H1 (cell line): ENCODE measurements at regions not wholly inside any gene's neighbourhood (a gene's known extent, or its start where the extent isn't known, plus 50 kb on each side); places are given as distances from the start of the nearest gene placed in this dataset.

Experiments
- CTCF ChIA-PET: fragments of 300-600 bp; sonication (Branson Sonifier 250); formaldehyde crosslinking; loops from one replicate; lab custom pipeline; 2021; ENCODE audit not compliant: partially characterized antibody; lab: Charles Lee
- POLR2A ChIA-PET: fragments of 300-600 bp; sonication (Branson Sonifier 250); formaldehyde crosslinking; loops from one replicate; lab custom pipeline; 2021; ENCODE audit warnings: inconsistent platforms; ENCODE audit not compliant: partially characterized antibody; lab: Charles Lee
- DNase-seq, 2 experiments: peaks; one replicate each; pipeline versions ENCODE4 v3.0.0 to v3.0.0-alpha.2; 2010 to 2022; ENCODE audit warnings: low spot score in 2 of 2, low read depth in 1 of 2, mixed read lengths in 1 of 2
- FAIRE-seq: peaks from 2 replicates; lab custom pipeline; 2011; peaks lifted over from hg19 to GRCh38; lab: Jason Lieb, UNC
- H2AFZ ChIP-seq: 2 replicates; pipeline ENCODE4 v1.8.1; 2012; ENCODE audit warnings: low read length, inconsistent platforms
- H2AK5ac ChIP-seq: 2 replicates; pipeline ENCODE4 v1.6.1; 2013; ENCODE audit warnings: low read depth, low read length
- H2BK120ac ChIP-seq: replicated peaks from 2 replicates; pipeline ENCODE3; 2013; ENCODE audit warnings: low read depth, low read length, inconsistent platforms
- H2BK12ac ChIP-seq: 2 replicates; pipeline ENCODE4 v1.6.1; 2013; ENCODE audit warnings: low read depth, low read length
- H2BK15ac ChIP-seq: 2 replicates; pipeline ENCODE4 v1.6.1; 2013; ENCODE audit warnings: low read length
- H2BK20ac ChIP-seq: 2 replicates; pipeline ENCODE4 v1.6.1; 2013; ENCODE audit warnings: low read length
- H2BK5ac ChIP-seq: 2 replicates; pipeline ENCODE4 v1.6.1; 2013; ENCODE audit warnings: low read depth, low read length
- H3K14ac ChIP-seq: 2 replicates; pipeline ENCODE4 v1.6.1; 2013; ENCODE audit warnings: inconsistent platforms; ENCODE audit not compliant: insufficient read length
- H3K18ac ChIP-seq: 2 replicates; pipeline ENCODE4 v1.6.1; 2013; ENCODE audit warnings: low read length; ENCODE audit errors: extremely low read depth
- H3K23ac ChIP-seq: 2 replicates; pipeline ENCODE4 v1.6.1; 2013; ENCODE audit warnings: inconsistent platforms; ENCODE audit not compliant: insufficient read length
- H3K23me2 ChIP-seq: 2 replicates; pipeline ENCODE4 v1.6.1; 2013; ENCODE audit warnings: low read depth, low read length
- H3K27ac ChIP-seq: 2 replicates; pipeline ENCODE4 v1.6.1; 2011; ENCODE audit warnings: low read depth, low read length, inconsistent platforms
- H3K27me3 ChIP-seq, 4 experiments: replicated peaks in 1 of 4; 1 replicate in 1 of 4; 2 replicates in 3 of 4; pipeline versions ENCODE4 v1.6.1 to v1.8.1; 2011 to 2013; ENCODE audit warnings: low read length in 3 of 4, mild to moderate bottlenecking in 3 of 4, inconsistent platforms in 2 of 4, mixed read lengths in 2 of 4, moderate library complexity in 1 of 4; ENCODE audit not compliant: control insufficient read depth in 3 of 4, insufficient read depth in 3 of 4; ENCODE audit errors: extremely low read depth in 1 of 4
- H3K36me3 ChIP-seq, 4 experiments: 2 replicates each; pipeline versions ENCODE4 v1.6.1 to v1.8.1; 2011 to 2013; ENCODE audit warnings: mild to moderate bottlenecking in 4 of 4, low read length in 3 of 4, moderate library complexity in 2 of 4, control low read depth in 1 of 4, inconsistent platforms in 1 of 4; ENCODE audit not compliant: insufficient read depth in 4 of 4, control insufficient read depth in 2 of 4
- H3K4ac ChIP-seq: replicated peaks from 2 replicates; pipeline ENCODE3; 2013; ENCODE audit warnings: low read length, low read depth, mixed read lengths, inconsistent platforms; ENCODE audit not compliant: insufficient read length
- H3K4me1 ChIP-seq, 4 experiments: replicated peaks in 1 of 4; 1 replicate in 1 of 4; 2 replicates in 3 of 4; pipeline versions ENCODE4 v1.6.1 to v1.8.1; 2011 to 2013; ENCODE audit warnings: low read length in 3 of 4, inconsistent platforms in 2 of 4, mixed read lengths in 1 of 4; ENCODE audit not compliant: insufficient read depth in 4 of 4, control insufficient read depth in 3 of 4
- H3K4me2 ChIP-seq, 2 experiments: 2 replicates each; pipeline versions ENCODE4 v1.6.1 to v1.8.1; 2011 to 2013; ENCODE audit warnings: low read depth in 2 of 2, low read length in 2 of 2, control low read depth in 1 of 2, inconsistent platforms in 1 of 2, mild to moderate bottlenecking in 1 of 2; ENCODE audit not compliant: insufficient read depth in 1 of 2
- H3K4me3 ChIP-seq, 4 experiments: fragments of 200-600, 300-600 bp in 1 of 4; sonication (generic), shearing (Covaris generic), sonication (Bioruptor Twin) in 1 of 4; 2 replicates each; pipeline versions ENCODE4 v1.5.1 to v1.8.1; 2011 to 2016; ENCODE audit warnings: low read length in 4 of 4, low read depth in 3 of 4, control low read depth in 2 of 4, inconsistent platforms in 2 of 4, mild to moderate bottlenecking in 2 of 4, mixed read lengths in 1 of 4, moderate library complexity in 1 of 4; ENCODE audit not compliant: insufficient read depth in 2 of 4; ENCODE audit errors: extremely low read depth in 1 of 4
- H3K56ac ChIP-seq: replicated peaks from 2 replicates; pipeline ENCODE3; 2013; ENCODE audit warnings: low read depth, mild to moderate bottlenecking, mixed read lengths, low read length, inconsistent platforms; ENCODE audit not compliant: insufficient read length
- H3K79me1 ChIP-seq: 2 replicates; pipeline ENCODE4 v1.6.1; 2013; ENCODE audit warnings: low read depth, low read length, control low read depth
- H3K79me2 ChIP-seq, 2 experiments: 2 replicates each; pipeline versions ENCODE4 v1.6.1 to v1.8.1; 2012 to 2013; ENCODE audit warnings: low read length in 2 of 2, mild to moderate bottlenecking in 2 of 2, inconsistent platforms in 1 of 2; ENCODE audit not compliant: insufficient read depth in 2 of 2, control insufficient read depth in 1 of 2
- H3K9ac ChIP-seq, 4 experiments: replicated peaks in 1 of 4; 1 replicate in 1 of 4; 2 replicates in 3 of 4; pipeline versions ENCODE4 v1.6.1 to v1.8.1; 2011 to 2013; ENCODE audit warnings: low read depth in 3 of 4, low read length in 3 of 4, control low read depth in 2 of 4, mild to moderate bottlenecking in 2 of 4, moderate library complexity in 2 of 4, inconsistent platforms in 1 of 4; ENCODE audit errors: extremely low read depth in 1 of 4
- H3K9me3 ChIP-seq, 2 experiments: 2 replicates each; pipeline versions ENCODE4 v1.6.1 to v1.8.1; 2012 to 2013; ENCODE audit warnings: mild to moderate bottlenecking in 2 of 2, moderate library complexity in 2 of 2, control low read depth in 1 of 2, inconsistent platforms in 1 of 2, low read depth in 1 of 2, low read length in 1 of 2, mixed read lengths in 1 of 2; ENCODE audit not compliant: insufficient read depth in 2 of 2
- H4K20me1 ChIP-seq, 2 experiments: replicated peaks in 1 of 2; 2 replicates each; pipeline versions ENCODE3 to v1.8.1; 2011 to 2013; ENCODE audit warnings: inconsistent platforms in 2 of 2, low read length in 2 of 2, mild to moderate bottlenecking in 1 of 2; ENCODE audit not compliant: insufficient read depth in 2 of 2, control insufficient read depth in 1 of 2
- H4K5ac ChIP-seq: 2 replicates; pipeline ENCODE4 v1.6.1; 2013; ENCODE audit warnings: low read length, low read depth, mixed read lengths, inconsistent platforms; ENCODE audit not compliant: insufficient read length
- H4K8ac ChIP-seq: 2 replicates; pipeline ENCODE4 v1.8.0; 2013; ENCODE audit warnings: mild to moderate bottlenecking, moderate library complexity, low read length, inconsistent platforms; ENCODE audit not compliant: insufficient read depth; ENCODE audit errors: extremely low read depth
- H4K91ac ChIP-seq: replicated peaks from 2 replicates; pipeline ENCODE3; 2013; ENCODE audit warnings: low read length, mixed read lengths, inconsistent platforms; ENCODE audit not compliant: insufficient read length
- EGR1 ChIP-seq: IDR thresholded peaks from 2 replicates; pipeline ENCODE4 v1.6.1; 2011; ENCODE audit warnings: low read depth, low read length, borderline replicate concordance
- GTF2F1 ChIP-seq: IDR thresholded peaks from 2 replicates; pipeline ENCODE4 v1.6.1; 2012; ENCODE audit warnings: low read depth, low read length, improper control_type of control experiment, borderline replicate concordance
- JUN ChIP-seq: IDR thresholded peaks from 2 replicates; pipeline ENCODE4 v1.6.1; 2011; ENCODE audit warnings: low read depth, mild to moderate bottlenecking, improper control_type of control experiment, low read length
- PHF8 ChIP-seq: fragments of 200-600 bp; sonication (generic); conservative IDR thresholded peaks from 2 replicates; pipeline ENCODE4 v1.7.1; 2012; ENCODE audit warnings: low read depth, mild to moderate bottlenecking, inconsistent platforms, low read length, moderate library complexity
- POLR2AphosphoS5 ChIP-seq: IDR thresholded peaks from 2 replicates; pipeline ENCODE4 v1.6.1; 2011; ENCODE audit warnings: low read depth, low read length
- RAD21 ChIP-seq, 2 experiments: IDR thresholded peaks in 1 of 2; conservative IDR thresholded peaks in 1 of 2; 2 replicates each; pipeline ENCODE4 v1.6.1; 2011; ENCODE audit warnings: low read depth in 2 of 2, low read length in 2 of 2, improper control_type of control experiment in 1 of 2, inconsistent platforms in 1 of 2, mild to moderate bottlenecking in 1 of 2, moderate library complexity in 1 of 2
- SRF ChIP-seq: IDR thresholded peaks from 2 replicates; pipeline ENCODE4 v1.6.1; 2011; ENCODE audit warnings: mild to moderate bottlenecking, low read depth, low read length, moderate library complexity
- WGBS, 2 experiments: shearing (Covaris generic) in 1 of 2; methylation state at CpG; one replicate each; pipeline versions ENCODE4 v1.1.6 to v1.1.7; 2013 to 2015; ENCODE audit warnings: low lambda C conversion rate in 2 of 2, mixed read lengths in 2 of 2, inconsistent platforms in 1 of 2, low coverage in 1 of 2, missing lambda C conversion rate in 1 of 2; ENCODE audit not compliant: insufficient replicate concordance in 2 of 2, insufficient coverage in 1 of 2, insufficient read length in 1 of 2; ENCODE audit errors: extremely low coverage in 1 of 2, missing lambda C conversion rate in 1 of 2; 5-methylcytosine and 5-hydroxymethylcytosine counted together

DNA sequence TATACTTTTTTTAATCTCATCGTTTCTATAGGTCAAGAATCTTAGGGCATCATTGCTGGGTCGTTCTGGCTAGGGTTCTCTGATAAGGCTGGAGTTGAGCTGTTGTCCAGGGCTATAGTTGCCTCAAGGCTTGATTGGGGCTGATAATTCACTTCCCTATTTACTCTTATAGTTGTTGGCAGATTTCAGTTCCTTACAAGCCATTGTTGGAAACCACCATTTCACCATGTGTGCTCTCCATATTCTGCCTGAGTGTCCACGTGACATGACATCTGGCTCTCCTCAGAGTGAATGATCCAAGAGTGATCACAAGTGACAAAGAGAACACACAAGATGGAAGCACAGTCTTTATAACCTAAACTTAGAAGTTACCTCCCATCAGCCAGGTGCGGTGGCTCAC is 852.2 kb downstream of the EFNA5 start:
- Histone ChIP-seq H4K8ac (no peak overlapping the region), H3K18ac (no peak overlapping the region), H3K4me1 (no peaks in the 10 kb centered on the region), H3K4ac (no peak overlapping the region), H4K5ac (no peak overlapping the region), H3K23ac (no peak overlapping the region), H2BK5ac (no peak overlapping the region), H3K9ac (no peak overlapping the region), H2AFZ (no peak overlapping the region), H4K91ac (no peak overlapping the region), H4K20me1 (no peaks in the 10 kb centered on the region), H3K9me3 (no peaks in the 10 kb centered on the region), H2AK5ac (no peak overlapping the region), H3K4me2 (no peak overlapping the region), H3K27ac (no peak overlapping the region), H2BK20ac (no peak overlapping the region), H3K27me3 (no peaks in the 10 kb centered on the region), H3K79me2 (no peaks in the 10 kb centered on the region), H3K36me3 (no peaks in the 10 kb centered on the region), H2BK12ac (no peak overlapping the region), H2BK15ac (no peak overlapping the region)
- 89% methylated on average over 4 of the region's 4 CpGs; no CpG with 5 or more reads in 1 of the 2 experiments for WGBS, 2 experiments
- FAIRE-seq = no peak
- TF ChIP-seq SRF = no peak
- no peak for TF ChIP-seq GTF2F1
- TF ChIP-seq RAD21 (IDR thresholded peaks at IDR 0.05 in 1 of 2, conservative IDR thresholded peaks at IDR 0.05 in 1 of 2; ENCODE audit: low read depth in 2 of 2, low read length in 2 of 2) = no peak
- no peak for TF ChIP-seq EGR1
- no peak for TF ChIP-seq JUN
- no peak for TF ChIP-seq PHF8
- no peak for TF ChIP-seq POLR2AphosphoS5
- TF ChIP-seq, all 59 proteins: peak for 0
- Histone ChIP-seq H3K56ac (no peak overlapping the region), H2BK120ac (no peak overlapping the region), H3K4me3 (no peak overlapping the region), H3K79me1 (no peaks in the 10 kb centered on the region), H3K14ac (no peak overlapping the region), H3K23me2 (no peaks in the 10 kb centered on the region)
- CTCF ChIA-PET = interaction anchor here (0.8 kb wide), 1 partner anchor 364 kb away, joined by 3 read pairs; no protein-coding TSS in a partner anchor
- POLR2A ChIA-PET = no interaction called here
- no peak for DNase-seq
